HG03460 (cell line): ENCODE measurements at regions not wholly inside any gene's neighbourhood (a gene's known extent, or its start where the extent isn't known, plus 50 kb on each side); places are given as distances from the start of the nearest gene placed in this dataset.

Experiments
- ATAC-seq: cut with Tn5 transposase; IDR thresholded peaks from one replicate; pipeline ENCODE4 v1.9.1; 2021; ENCODE audit not compliant: unreplicated experiment

DNA sequence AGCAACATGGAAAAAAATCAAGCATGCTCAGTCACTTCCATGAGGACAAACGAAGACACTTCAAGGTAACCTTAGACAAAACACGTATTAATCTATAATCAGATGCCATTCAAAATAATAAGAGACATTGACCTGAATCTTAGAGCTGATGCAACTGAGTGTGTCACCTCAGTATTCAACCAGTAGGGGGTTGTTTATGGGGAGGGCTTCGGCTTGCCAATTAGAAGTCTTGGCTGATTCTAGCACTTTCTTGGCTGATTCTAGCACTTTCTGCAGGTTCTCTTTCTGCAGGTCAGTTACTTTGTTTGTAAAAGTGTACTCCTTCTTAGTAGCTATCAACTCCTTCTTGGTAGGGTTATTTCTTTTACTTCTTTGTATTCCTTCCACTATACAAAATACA lies 317.6 kb downstream of the ENC1 start:
- no peak for ATAC-seq

DNA sequence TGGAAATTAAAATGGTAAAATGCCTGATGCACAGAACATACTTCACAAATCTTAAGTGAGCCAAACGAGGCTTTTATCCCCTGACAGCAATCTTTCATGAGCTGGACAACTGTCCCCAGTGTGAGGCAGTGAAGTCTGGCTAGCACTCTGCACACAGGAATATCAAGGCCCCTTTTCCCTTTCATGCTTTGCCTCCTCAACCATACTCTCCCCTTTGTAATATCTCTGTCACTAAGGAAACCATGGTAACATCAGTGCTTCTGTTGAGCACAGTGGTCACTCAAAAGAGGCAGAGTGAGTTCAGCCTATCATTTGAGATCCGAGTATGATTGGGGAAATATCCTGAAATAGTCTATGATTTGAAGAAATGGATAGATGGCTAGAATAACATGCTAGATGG lies 318.3 kb downstream of the ENC1 start:
- no peak for ATAC-seq

DNA sequence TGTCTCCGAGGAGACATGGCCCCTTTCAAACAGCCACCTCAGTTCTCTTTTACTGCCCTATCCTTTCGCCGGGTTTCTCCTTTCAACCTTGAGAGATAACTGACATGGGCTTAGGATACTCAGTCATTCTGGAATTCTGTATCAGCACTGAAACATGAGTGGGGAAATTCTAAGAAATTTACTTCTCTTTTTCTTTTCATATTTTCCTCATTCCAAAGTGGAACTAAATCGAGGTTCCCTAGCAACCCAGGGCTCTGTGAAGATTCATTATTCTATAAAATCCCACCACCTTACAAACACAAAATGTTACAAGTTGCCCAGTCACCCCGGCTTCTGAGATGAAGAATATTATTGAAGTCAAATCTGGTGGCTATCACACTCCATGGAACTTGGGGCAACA lies 319.2 kb downstream of the ENC1 start:
- no peak for ATAC-seq

DNA sequence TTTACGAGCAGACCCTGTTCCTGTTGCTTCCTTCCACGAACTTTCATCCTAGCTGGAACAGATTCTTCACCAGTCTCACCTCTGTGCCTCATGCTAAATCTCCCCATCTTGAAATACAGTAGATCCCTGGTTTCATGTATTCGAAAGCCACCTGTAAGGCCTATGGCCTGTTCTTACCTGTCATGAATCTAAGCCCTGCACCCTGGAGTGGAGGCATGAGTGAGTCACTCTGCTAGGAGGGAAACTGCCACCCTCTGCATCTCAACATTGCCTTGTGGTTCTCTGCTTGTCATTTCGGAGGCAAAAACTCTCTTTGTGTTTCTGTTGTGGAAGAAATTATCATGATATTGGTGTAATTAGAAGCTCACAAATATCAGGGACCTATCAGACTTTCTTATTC lies 320.0 kb downstream of the ENC1 start:
- no peak for ATAC-seq

DNA sequence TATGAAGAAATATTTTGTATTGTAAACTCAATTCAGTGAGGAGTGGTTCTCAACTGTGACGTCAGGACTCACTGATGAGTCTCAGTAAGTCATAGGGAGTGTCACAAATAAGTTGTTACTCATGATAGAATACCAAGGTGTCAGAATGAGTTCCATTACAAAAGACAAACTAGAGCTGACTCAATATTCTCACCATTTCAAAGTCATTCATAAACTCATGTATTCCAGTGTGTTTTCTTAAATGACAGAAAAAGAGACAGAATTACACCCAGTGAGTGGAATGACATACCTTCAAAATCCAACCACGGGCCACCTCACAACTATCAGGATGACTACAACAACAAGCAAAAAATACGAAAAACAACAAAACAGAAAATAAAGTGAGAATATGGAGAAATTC lies 321.5 kb downstream of the ENC1 start:
- no peak for ATAC-seq

DNA sequence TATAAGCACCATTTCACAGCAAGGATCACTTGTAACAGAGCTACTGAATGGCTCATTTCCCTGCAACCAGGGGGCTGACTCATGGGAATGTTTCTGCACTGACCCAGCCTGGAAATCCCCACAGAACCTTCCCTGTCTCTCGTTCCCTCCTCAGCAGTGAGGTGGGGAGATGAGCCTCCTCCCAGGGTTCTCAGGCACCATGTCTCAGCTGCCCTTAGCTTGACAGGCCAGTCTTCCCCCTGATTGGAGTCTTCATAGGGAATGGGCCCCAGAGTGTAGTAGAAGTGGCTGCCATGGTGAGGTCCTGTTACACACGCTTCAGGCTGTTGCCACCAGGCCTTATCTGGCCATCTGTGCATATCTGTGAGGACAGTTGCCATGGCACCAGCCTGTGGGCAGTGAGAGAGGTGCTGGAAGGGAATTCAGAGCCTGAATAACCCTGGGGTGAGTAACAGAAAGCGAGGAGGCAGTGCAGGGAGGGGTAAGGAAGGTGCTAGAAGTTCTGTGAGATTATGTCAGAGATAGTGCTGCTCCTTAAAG lies 324.4 kb downstream of the ENC1 start:
- no peak for ATAC-seq

DNA sequence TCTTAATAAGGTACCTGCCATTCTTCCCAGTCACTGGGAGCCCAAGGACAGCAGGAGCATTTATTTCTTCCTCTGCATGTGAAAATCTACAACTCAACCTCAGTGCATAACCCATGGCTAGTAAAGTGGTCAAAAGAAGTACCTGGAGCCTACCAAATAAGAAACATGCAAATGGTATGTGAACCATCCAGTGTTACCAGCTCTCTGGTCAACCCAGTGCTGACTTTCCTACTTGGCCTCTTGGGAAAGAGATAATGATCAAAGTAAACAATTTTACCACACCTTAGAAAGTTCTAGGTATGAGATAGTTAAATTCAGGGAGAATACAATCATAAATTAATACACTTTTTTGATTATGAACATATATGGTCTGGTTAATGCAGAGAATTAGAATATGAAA lies 325.6 kb downstream of the ENC1 start:
- no peak for ATAC-seq

DNA sequence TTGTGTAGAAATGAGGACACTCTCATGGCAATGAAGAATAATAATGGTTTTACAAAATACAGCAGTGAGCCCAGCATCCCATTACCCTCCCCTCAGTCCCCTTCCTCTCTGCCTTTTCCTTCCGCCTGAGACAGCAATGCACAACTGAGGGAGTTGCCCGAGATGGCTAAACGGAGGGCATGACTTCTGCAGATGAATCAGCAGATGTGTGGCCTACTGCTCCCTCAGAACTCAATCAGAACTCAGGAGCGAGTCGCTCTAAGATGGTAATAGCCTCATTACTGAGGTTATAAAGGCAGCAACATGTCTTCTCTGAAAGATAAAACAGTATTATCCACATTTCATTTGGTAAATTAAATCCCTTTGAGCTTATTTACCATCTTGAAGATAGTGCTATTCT lies 326.6 kb downstream of the ENC1 start:
- no peak for ATAC-seq

DNA sequence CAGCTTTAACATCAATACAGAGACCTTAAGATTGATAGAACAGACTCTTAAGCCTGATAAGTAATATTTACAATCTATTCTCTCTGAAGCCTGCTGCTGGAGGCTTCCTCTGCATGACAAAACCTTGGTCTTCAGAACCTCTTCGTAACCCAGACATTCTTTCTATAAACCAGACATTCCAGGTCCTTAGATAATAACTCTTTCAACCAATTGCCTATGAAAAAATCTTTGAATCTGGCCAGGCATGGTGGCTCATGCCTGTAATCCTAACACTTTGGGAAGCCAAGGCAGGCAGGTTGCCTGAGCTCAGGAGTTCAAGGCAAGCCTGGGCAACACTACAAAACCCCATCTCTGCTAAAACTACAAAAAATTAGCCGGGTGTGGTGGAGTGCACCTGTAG lies 327.8 kb downstream of the ENC1 start:
- ATAC-seq: no peak

DNA sequence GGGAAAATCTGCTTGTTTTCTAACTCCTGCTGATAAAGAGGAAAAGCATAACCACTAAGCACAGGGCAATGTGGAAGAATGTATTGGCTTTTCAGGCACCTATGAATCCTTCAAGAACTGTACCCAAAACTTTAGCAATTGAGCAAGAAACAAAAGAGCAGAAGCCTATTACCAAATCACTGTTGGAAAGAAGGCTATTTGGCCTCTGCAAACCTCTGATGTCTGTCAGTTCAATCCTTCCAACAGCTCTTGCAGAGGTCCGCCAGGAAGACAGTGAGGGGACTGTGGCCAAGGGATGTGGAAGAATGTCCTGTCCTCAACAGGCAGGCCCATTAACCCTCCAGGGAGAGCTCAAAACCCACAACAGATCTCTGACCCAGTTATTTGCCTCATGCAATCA lies 328.6 kb downstream of the ENC1 start:
- no peak for ATAC-seq

DNA sequence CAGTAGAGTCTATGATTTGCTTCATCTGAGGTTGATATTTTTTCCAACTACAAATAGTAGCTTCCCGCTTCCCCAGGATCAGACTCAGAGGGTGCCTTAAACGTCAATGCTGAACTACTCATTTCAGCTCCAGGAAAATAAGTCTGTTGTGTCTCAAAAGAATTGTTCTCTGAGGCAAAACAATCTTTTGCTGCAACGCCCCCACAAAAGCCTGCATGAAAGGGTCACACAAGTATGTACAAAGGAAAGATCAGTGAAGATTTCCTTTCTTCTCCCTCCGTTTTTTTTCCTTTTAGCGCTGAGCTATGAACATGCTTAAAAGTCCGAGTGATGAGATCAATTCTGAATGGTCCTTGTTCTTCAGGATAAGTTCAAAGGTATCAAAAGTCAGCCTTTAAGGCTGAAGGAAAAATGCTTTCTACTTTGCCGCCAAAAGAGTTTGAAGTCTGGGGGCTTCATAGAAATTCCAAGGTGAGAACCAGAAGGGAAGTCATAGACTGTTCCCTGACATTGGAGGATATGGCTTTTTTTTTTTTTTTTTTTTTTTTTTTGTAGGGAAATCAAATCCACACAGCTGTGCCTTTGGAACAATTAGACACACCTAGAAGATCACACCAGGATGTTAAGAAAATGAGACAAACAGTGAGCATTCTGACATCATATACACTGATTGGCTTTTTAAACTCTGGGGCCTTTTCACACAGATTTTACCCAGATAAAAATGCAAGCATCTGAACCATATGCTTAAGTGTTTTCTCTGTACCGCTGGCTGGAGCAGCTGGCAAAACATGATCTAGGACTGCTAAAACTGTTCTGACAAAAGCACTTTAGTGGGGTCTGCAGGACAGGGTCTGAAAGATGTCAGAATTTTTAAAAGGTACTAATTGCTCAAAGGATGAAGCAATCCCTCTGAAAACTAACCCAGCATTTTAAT lies 329.3 kb downstream of the ENC1 start:
- ATAC-seq: no peak

DNA sequence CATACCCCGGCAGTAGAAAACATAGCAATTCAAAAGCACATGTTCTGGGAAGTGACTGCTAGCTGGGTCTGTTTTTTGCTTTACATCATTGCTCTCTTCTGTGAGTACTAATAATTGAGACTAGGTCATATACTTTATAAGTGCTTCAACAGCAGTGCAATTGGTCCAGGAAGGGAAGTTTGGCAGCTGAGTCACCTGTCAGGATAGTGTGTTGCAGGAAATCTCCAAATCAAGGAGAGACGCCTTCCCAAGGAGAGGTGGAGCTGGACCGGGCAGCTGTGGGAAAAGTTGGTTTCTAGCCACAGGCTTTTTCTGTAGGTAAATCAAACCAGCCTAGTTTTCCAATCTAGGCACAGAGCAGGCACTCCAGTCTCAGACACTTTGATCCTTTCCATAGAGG lies 330.1 kb downstream of the ENC1 start:
- ATAC-seq: no peak

DNA sequence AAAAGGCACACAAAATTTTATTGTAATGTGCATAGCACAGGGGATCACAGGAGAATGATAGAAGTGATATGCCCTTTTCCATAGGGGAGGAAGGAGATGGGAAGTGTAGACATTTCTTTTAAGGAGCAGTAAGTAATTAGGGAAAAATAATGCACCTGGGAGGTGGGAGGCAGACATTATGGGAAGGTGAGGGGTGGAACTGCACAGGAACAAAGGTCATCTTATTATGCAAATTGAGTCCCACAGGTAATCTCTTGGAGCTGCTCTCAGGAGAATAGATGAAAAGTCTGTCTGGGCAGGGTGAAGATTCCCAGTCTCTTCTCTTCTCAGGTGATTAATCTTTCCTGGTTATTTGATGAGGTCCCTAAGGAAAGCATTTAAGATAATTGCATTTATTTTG lies 331.5 kb downstream of the ENC1 start:
- ATAC-seq: no peak

DNA sequence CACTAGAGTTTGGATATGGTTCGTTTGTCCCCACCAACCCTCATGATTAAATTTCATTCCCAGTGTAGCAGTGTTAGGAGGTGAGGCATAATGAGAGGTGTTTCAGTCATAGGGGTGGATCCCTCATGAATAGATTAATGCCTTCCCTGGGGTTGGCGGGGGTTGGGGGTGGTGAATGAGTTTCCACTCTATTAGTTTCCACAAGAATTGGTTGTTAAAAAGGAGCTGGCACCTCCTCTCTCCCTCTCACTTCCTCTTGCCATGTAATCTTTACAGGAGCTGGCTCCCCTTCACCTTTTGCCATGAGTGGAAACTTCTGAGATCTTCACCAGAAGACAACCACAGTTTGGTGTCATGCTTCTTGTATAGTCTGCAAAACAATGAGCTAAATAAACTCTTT lies 333.7 kb downstream of the ENC1 start:
- ATAC-seq: no peak

DNA sequence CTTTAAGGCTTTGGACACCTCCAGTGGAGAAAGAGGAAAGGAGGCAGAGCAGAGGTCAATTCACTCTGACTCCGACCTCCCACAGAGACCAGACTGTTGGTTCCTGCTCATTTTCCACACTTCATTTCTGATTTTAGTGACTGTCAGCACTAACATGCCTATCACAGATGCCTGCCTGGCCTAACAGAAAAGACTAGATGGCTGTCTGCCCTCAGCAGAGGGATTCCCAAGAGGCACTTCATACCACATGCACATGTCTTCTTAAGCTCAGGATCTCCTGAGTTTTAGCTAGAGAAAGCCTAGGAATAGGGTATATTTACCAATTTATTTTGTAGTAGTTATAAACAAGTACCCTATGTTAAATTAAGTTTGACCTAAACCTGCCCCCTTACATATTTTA lies 336.0 kb downstream of the ENC1 start:
- no peak for ATAC-seq

DNA sequence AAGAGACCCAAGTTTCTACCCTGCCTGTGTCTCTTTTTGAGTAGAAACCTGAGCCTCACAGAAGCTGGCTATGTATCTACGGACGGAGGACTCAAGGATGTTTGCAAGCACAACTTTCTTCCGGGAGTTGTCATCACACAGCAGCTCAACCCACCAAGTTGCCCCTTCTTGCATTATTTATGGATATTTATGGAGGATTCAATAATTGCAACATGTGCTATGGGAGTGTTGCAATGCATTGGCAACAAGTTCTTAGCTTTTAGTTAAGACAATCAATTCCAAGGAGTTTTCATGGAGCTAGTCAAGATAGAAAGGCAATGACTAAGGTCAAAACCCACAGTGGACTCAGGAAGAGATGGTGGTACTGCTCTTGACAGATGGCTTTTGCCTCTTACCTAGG lies 336.9 kb downstream of the ENC1 start:
- ATAC-seq: no peak

DNA sequence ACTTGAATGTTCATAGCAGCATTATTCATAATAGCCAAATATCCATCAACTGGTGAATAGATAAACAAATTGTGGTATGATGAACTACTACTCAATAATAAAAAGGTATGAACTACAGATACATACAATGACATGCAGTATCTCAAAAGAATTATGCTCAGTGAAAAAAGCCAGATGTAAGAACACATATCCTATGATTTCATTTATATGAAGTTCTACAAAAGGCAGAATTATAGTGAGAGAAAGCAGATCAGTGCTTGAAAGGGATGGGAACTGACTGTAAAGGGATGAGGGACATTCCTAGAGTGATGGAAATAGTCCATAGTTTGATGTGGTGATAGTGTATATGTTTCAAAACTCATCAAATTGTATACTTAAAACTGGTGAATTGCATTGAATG lies 339.0 kb downstream of the ENC1 start:
- ATAC-seq: no peak

DNA sequence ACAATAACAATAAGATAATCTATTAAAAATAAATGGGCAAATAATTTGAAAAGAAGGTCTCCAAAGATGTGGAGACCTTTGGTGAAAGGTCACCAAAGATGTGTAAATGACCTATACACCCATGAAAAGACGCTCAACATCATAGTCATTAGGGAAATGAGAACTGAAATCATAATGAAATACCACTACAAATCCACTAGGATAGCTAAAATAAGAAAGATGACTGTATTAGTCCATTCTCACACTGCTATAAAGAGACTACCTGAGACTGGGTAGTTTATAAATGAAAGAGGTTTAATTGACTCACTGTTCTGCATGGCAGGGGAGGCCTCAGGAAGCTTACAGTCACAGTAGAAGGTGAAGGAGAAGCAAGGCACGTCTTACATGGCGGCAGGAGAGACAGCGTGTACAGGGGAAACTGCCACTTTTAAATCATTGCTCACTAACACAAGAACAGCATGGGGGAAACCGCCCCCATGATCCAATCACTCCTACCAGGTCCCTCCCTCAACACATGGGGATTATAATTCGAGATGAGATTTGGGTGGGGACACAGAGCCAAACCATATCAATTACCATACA lies 339.6 kb downstream of the ENC1 start:
- no peak for ATAC-seq

DNA sequence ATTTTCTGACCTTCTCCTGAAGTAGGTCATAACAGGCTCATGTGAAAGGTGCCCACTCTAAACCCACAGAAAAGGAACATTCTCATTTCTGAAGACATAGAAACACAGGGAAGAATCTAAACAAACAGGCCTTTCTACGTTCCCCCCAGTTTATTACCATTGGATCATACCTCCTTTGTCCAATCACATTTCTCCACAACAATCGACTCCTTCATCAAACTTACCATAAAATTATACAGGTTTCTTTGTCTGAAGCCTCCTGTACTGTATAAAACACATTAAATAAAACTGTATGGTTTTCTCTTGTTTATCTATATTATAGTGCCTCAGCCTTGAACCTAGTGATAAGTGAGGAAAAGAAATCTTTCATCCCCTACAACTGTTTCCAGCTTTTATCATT lies 340.7 kb downstream of the ENC1 start:
- ATAC-seq: no peak

DNA sequence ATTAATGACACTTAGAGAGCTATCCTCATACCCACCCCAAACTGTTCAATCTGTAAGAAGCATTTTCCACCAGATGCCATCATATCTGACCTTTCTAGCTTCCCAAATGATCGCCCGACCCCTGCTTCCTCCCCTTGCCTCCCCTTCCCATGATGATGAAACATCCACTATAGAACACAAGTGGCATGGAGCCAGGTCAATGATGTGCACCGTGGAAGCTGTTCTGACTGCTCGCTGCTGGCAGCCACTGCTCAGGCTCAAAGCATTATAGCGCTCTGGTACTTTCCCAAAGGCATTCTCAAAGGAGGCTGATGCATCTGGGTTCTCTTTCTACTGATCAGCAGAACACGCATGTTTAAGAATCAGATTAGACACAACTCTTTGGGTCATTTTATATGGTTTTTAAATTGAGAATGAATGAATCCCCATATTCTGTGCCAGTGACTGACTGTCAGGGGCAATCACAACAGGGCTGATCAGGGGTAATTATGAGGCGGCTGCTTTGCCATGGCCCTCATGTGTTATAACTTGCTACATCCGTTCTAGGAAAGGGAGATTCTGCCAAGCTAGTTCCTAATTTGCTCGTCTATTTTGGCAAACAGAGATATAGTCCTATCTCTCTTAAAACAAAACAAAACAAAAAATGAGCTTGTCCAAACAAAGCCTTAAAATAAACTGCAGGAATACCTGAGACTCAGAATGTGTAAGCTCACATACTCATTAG lies 343.7 kb downstream of the ENC1 start:
- ATAC-seq: no peak

DNA sequence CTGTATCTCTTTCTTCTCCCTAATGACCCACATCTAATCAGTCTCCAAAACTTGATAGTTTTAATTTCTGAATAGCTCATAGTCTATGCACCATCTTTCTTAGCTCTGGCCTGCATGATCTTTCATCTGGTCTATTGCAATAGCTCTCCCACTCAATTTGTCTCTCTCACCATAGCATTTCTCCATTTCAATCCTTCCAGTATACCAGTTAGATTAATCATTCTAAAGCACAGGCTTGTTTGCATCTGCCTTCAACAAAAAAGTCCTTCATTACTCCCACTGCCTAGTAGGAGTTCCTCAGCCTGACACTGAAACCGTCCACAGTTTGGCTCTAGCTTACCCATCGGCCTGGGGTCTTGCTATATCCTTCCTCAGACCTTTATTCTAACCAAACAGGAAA lies 344.9 kb downstream of the ENC1 start:
- no peak for ATAC-seq

DNA sequence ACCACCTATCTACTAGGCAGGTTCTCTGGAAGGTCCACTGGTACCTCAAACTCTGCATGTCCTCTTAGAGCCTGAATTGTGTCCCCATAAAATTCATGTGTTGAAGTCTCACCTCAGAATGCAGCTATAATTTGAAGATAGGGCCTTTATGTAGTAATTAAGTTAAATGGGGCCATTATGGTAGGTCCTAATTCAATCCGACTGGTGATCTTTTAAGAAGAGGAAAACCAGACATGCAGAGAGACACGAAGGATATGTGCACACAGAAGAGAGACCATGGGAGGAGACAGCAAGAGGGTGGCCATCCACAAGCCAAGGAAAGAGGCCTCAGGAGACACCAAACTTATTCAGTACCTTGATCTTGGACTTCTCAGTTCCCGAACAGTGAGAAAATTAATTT lies 345.4 kb downstream of the ENC1 start:
- no peak for ATAC-seq
